CD4-positive, CD25-positive, alpha-beta regulatory T cell (primary cell): ENCODE measurements at regions not wholly inside any gene's neighbourhood (a gene's known extent, or its start where the extent isn't known, plus 50 kb on each side); places are given as distances from the start of the nearest gene placed in this dataset.

ENCODE experiments used
- ATAC-seq, 2 donors: fragments of 150-1000 bp; cut with Tn5 transposase; one replicate each; pipeline ENCODE4 v1.10.0; 2021; ENCODE audit warnings: low read depth in 2 of 2, moderate number of reproducible peaks in 2 of 2, moderate library complexity in 1 of 2
- DNase-seq, 3 donors: peaks; one replicate each; pipeline versions ENCODE4 v3.0.0 to v3.0.0-alpha.2; 2012 to 2022; ENCODE audit warnings: mixed read lengths in 1 of 3
- H3K27ac ChIP-seq: one replicate; pipeline ENCODE4 v1.7.0; 2013; ENCODE audit warnings: mild to moderate bottlenecking, low read length; ENCODE audit not compliant: insufficient read depth, poor library complexity, severe bottlenecking
- H3K27me3 ChIP-seq: one replicate; pipeline ENCODE4 v1.7.0; 2013; ENCODE audit warnings: low read length; ENCODE audit not compliant: control insufficient read depth, insufficient read depth
- H3K36me3 ChIP-seq: one replicate; pipeline ENCODE4 v1.7.0; 2013; ENCODE audit warnings: mild to moderate bottlenecking, low read length, moderate library complexity; ENCODE audit not compliant: control insufficient read depth, insufficient read depth
- H3K4me1 ChIP-seq: 2 replicates; pipeline ENCODE4 v1.7.0; 2013; ENCODE audit warnings: mild to moderate bottlenecking, low read length; ENCODE audit not compliant: insufficient read depth, control insufficient read depth, poor library complexity, severe bottlenecking
- H3K4me3 ChIP-seq: one replicate; pipeline ENCODE4 v1.7.0; 2013; ENCODE audit warnings: low read depth, mild to moderate bottlenecking, low read length, moderate library complexity
- H3K9me3 ChIP-seq, 2 experiments: 1 replicate in 1 of 2; 2 replicates in 1 of 2; pipeline ENCODE4 v1.7.0; 2013; ENCODE audit warnings: low read length in 2 of 2, mild to moderate bottlenecking in 1 of 2, moderate library complexity in 1 of 2; ENCODE audit not compliant: control insufficient read depth in 2 of 2
- H3K27ac Mint-ChIP-seq, 3 donors: one replicate each; pipeline ENCODE4 v1.8.0; 2020 to 2022; ENCODE audit warnings: mild to moderate bottlenecking in 3 of 3, mixed read lengths in 3 of 3, moderate library complexity in 2 of 3
- H3K27me3 Mint-ChIP-seq: one replicate; pipeline ENCODE4 v1.8.0; 2022; ENCODE audit warnings: mild to moderate bottlenecking, mixed read lengths
- H3K36me3 Mint-ChIP-seq: one replicate; pipeline ENCODE4 v1.8.0; 2020; ENCODE audit warnings: mixed read lengths
- H3K4me1 Mint-ChIP-seq, 4 donors: one replicate each; pipeline ENCODE4 v1.8.0; 2020 to 2022; ENCODE audit warnings: mixed read lengths in 4 of 4, mild to moderate bottlenecking in 1 of 4
- H3K4me3 Mint-ChIP-seq, 4 donors: one replicate each; pipeline ENCODE4 v1.8.0; 2020 to 2022; ENCODE audit warnings: mild to moderate bottlenecking in 4 of 4, mixed read lengths in 4 of 4, moderate library complexity in 3 of 4
- H3K9me3 Mint-ChIP-seq, 7 donors: one replicate each; pipeline ENCODE4 v1.8.0; 2020 to 2022; ENCODE audit warnings: mixed read lengths in 7 of 7, mild to moderate bottlenecking in 3 of 7, moderate library complexity in 2 of 7

- Mint-ChIP-seq H3K4me3 (no peak overlapping the region), H3K36me3 (no peaks in the 10 kb centered on the region), H3K27me3 (no peaks in the 10 kb centered on the region), H3K9me3 (peaks cover 0 to 7% (median 3%) of the 10 kb centered on the region in 7 donors), H3K4me1 (no peaks in the 10 kb centered on the region), H3K27ac (no peak overlapping the region)
- H3K27ac ChIP-seq: no peak overlapping the region
- no peaks in the 10 kb centered on the region for H3K36me3 ChIP-seq
- no peak for ATAC-seq
- no peak overlapping the region for H3K4me3 ChIP-seq
- H3K4me1 ChIP-seq: no peaks in the 10 kb centered on the region
- no peak for DNase-seq
- no peaks in the 10 kb centered on the region for H3K9me3 ChIP-seq
- no peaks in the 10 kb centered on the region for H3K27me3 ChIP-seq
Measured at GRCh38 chr9:82560457-82560904, 502.5 kb downstream of the RASEF start.

GRCh38 chr9:82563094-82563493 lies 499.8 kb downstream of the RASEF start:
- no peak overlapping the region for H3K4me3 Mint-ChIP-seq

GRCh38 chr9:82563841-82564240 lies 499.1 kb downstream of the RASEF start:
- DNase-seq (no peak), ATAC-seq (no peak)
- Histone ChIP-seq H3K9me3 (no peaks in the 10 kb centered on the region), H3K4me3 (no peak overlapping the region), H3K4me1 (no peaks in the 10 kb centered on the region), H3K27ac (no peak overlapping the region), H3K27me3 (no peaks in the 10 kb centered on the region), H3K36me3 (no peaks in the 10 kb centered on the region)
- Mint-ChIP-seq H3K4me1 (no peaks in the 10 kb centered on the region), H3K9me3 (peaks cover 0 to 9% (median 5%) of the 10 kb centered on the region in 7 donors), H3K27ac (no peak overlapping the region), H3K36me3 (no peaks in the 10 kb centered on the region), H3K4me3 (no peak overlapping the region), H3K27me3 (no peaks in the 10 kb centered on the region)

More at GRCh38 chr9:82563094-82563493, 499.8 kb downstream of the RASEF start:
- H3K27ac ChIP-seq: no peak overlapping the region
- H3K4me1 Mint-ChIP-seq: no peaks in the 10 kb centered on the region
- H3K36me3 Mint-ChIP-seq: no peaks in the 10 kb centered on the region
- no peaks in the 10 kb centered on the region for H3K36me3 ChIP-seq
- H3K9me3 ChIP-seq: no peaks in the 10 kb centered on the region
- no peak overlapping the region for H3K27ac Mint-ChIP-seq
- no peaks in the 10 kb centered on the region for H3K4me1 ChIP-seq
- H3K27me3 ChIP-seq: no peaks in the 10 kb centered on the region
- no peaks in the 10 kb centered on the region for H3K27me3 Mint-ChIP-seq
- ATAC-seq (no peak), DNase-seq (no peak)
- H3K4me3 ChIP-seq: no peak overlapping the region
- H3K9me3 Mint-ChIP-seq: peaks cover 0 to 7% (median 4%) of the 10 kb centered on the region in 7 donors

GRCh38 chr9:82565188-82565969 lies 497.6 kb downstream of the RASEF start:
- ATAC-seq: no peak
- Mint-ChIP-seq H3K9me3 (peaks cover 0 to 9% (median 4%) of the 10 kb centered on the region in 7 donors), H3K4me1 (no peaks in the 10 kb centered on the region), H3K27ac (no peak overlapping the region), H3K4me3 (no peak overlapping the region), H3K36me3 (no peaks in the 10 kb centered on the region), H3K27me3 (no peaks in the 10 kb centered on the region)
- no peaks in the 10 kb centered on the region for H3K9me3 ChIP-seq
- no peaks in the 10 kb centered on the region for H3K4me1 ChIP-seq
- no peaks in the 10 kb centered on the region for H3K27me3 ChIP-seq
- no peaks in the 10 kb centered on the region for H3K36me3 ChIP-seq
- DNase-seq: no peak
- no peak overlapping the region for H3K27ac ChIP-seq
- no peak overlapping the region for H3K4me3 ChIP-seq

- H3K4me1 Mint-ChIP-seq: no peaks in the 10 kb centered on the region
Measured at GRCh38 chr9:82567953-82568352, 495.0 kb downstream of the RASEF start.

GRCh38 chr9:82570226-82570625 lies 492.7 kb downstream of the RASEF start:
- H3K9me3 ChIP-seq: no peaks in the 10 kb centered on the region
- no peak overlapping the region for H3K27ac ChIP-seq
- H3K4me3 Mint-ChIP-seq: no peak overlapping the region
- H3K4me1 Mint-ChIP-seq: no peaks in the 10 kb centered on the region
- H3K36me3 Mint-ChIP-seq: no peaks in the 10 kb centered on the region
- DNase-seq (no peak), ATAC-seq (no peak)
- no peaks in the 10 kb centered on the region for H3K27me3 Mint-ChIP-seq
- H3K36me3 ChIP-seq: no peaks in the 10 kb centered on the region
- H3K27me3 ChIP-seq: no peaks in the 10 kb centered on the region
- peaks cover 2 to 26% (median 13%) of the 10 kb centered on the region in 7 donors for H3K9me3 Mint-ChIP-seq
- H3K4me1 ChIP-seq: no peaks in the 10 kb centered on the region
- no peak overlapping the region for H3K27ac Mint-ChIP-seq
- no peak overlapping the region for H3K4me3 ChIP-seq

More at GRCh38 chr9:82567953-82568352, 495.0 kb downstream of the RASEF start:
- Mint-ChIP-seq H3K4me3 (no peak overlapping the region), H3K27ac (peak overlapping the region in 1 of 3 donors; percentile 77), H3K9me3 (peaks cover 2 to 12% (median 5%) of the 10 kb centered on the region in 7 donors), H3K27me3 (no peaks in the 10 kb centered on the region), H3K36me3 (no peaks in the 10 kb centered on the region)
- H3K4me1 ChIP-seq: no peaks in the 10 kb centered on the region
- DNase-seq: no peak
- ATAC-seq: no peak
- no peak overlapping the region for H3K4me3 ChIP-seq
- no peaks in the 10 kb centered on the region for H3K36me3 ChIP-seq
- no peak overlapping the region for H3K27ac ChIP-seq
- no peaks in the 10 kb centered on the region for H3K27me3 ChIP-seq
- H3K9me3 ChIP-seq: no peaks in the 10 kb centered on the region

DNA sequence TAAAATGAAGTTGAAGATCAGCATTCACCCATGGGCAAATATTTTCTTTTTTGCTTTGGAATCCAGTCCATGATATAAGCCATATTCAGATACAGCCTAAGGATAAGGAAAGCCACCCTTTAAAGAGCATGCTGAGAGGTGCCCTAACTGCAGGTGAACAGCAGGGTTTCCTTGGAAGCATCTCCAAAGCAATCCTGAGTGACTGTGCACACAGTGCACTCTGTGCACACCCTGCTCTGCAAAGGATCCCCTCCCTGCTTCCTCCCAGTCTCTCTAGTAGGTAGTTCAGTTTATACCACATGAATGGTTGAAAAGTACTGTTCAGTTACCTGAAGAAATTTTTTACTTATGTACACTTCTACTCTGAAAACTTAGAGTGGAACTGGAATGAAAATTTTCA lies 491.4 kb downstream of the RASEF start:
- no peak overlapping the region for H3K4me3 Mint-ChIP-seq
- H3K27me3 Mint-ChIP-seq: no peaks in the 10 kb centered on the region

DNA sequence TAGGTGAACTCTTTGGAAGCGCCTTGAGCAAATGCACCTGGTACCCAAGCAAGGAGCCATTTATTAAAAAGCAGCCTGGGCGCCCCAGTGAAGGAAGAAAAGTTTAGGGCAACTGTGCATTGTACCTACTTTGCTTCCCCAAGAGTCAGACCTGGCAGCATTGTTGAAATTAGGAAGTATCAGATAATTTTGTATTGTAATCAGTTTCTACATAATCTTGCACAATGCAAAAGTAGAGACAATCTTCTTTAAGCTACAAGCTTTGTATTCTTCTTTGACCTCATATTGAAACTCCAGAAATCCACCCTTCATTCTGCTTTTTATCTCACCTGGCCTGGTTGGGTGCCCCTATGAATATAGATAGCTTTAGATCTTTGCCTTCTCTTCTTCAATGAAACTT lies 490.8 kb downstream of the RASEF start:
- no peak for DNase-seq
- Histone ChIP-seq H3K36me3 (no peaks in the 10 kb centered on the region), H3K9me3 (no peaks in the 10 kb centered on the region), H3K4me1 (no peaks in the 10 kb centered on the region), H3K27ac (no peak overlapping the region), H3K27me3 (no peaks in the 10 kb centered on the region), H3K4me3 (no peak overlapping the region)
- Mint-ChIP-seq H3K27ac (no peak overlapping the region), H3K27me3 (no peaks in the 10 kb centered on the region), H3K36me3 (no peaks in the 10 kb centered on the region), H3K4me3 (no peak overlapping the region), H3K4me1 (no peaks in the 10 kb centered on the region), H3K9me3 (peaks cover 3 to 28% (median 14%) of the 10 kb centered on the region in 7 donors)
- no peak for ATAC-seq

More for the DNA sequence above, 491.4 kb downstream of the RASEF start:
- Mint-ChIP-seq H3K9me3 (peaks cover 3 to 28% (median 13%) of the 10 kb centered on the region in 7 donors), H3K36me3 (no peaks in the 10 kb centered on the region), H3K27ac (no peak overlapping the region), H3K4me1 (no peaks in the 10 kb centered on the region)
- H3K4me1 ChIP-seq: no peaks in the 10 kb centered on the region
- ATAC-seq (no peak), DNase-seq (no peak)
- H3K36me3 ChIP-seq: no peaks in the 10 kb centered on the region
- H3K4me3 ChIP-seq: no peak overlapping the region
- H3K9me3 ChIP-seq: no peaks in the 10 kb centered on the region
- H3K27me3 ChIP-seq: no peaks in the 10 kb centered on the region
- H3K27ac ChIP-seq: no peak overlapping the region
